ENCODE measurements at regions not wholly inside any gene's neighbourhood (a gene's known extent, or its start where the extent isn't known, plus 50 kb on each side); places are given as distances from the start of the nearest gene placed in this dataset.

- TF ChIP-seq, protein P1, sequence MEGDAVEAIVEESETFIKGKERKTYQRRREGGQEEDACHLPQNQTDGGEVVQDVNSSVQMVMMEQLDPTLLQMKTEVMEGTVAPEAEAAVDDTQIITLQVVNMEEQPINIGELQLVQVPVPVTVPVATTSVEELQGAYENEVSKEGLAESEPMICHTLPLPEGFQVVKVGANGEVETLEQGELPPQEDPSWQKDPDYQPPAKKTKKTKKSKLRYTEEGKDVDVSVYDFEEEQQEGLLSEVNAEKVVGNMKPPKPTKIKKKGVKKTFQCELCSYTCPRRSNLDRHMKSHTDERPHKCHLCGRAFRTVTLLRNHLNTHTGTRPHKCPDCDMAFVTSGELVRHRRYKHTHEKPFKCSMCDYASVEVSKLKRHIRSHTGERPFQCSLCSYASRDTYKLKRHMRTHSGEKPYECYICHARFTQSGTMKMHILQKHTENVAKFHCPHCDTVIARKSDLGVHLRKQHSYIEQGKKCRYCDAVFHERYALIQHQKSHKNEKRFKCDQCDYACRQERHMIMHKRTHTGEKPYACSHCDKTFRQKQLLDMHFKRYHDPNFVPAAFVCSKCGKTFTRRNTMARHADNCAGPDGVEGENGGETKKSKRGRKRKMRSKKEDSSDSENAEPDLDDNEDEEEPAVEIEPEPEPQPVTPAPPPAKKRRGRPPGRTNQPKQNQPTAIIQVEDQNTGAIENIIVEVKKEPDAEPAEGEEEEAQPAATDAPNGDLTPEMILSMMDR (conservative IDR thresholded peaks at IDR 0.05; ENCODE audit: low read length) = no peak
- no peak for TF ChIP-seq EZH2phosphoT487 (IDR thresholded peaks at IDR 0.05; ENCODE audit: borderline replicate concordance)
These were observed 295.7 kb upstream of the TUT7 start for GRCh38 chr9:86649913-86650312.

All from Loucy (cell line).